SK-N-SH treated with all-trans-retinoic acid at 6 μM for 48 hours (cell line): ENCODE measurements at regions not wholly inside any gene's neighbourhood (a gene's known extent, or its start where the extent isn't known, plus 50 kb on each side); places are given as distances from the start of the nearest gene placed in this dataset.

ENCODE experiments used
- ATAC-seq: fragments of 200-7000 bp; cut with Tn5 transposase; 3 replicates; pipeline ENCODE4 v1.9.1; 2020; ENCODE audit warnings: mild to moderate bottlenecking, moderate library complexity
- ARNTL ChIP-seq: fragments of 450-650 bp; formaldehyde crosslinking; IDR thresholded peaks from 2 replicates; pipeline ENCODE4 v1.5.0; 2020; ENCODE audit warnings: low read depth, mild to moderate bottlenecking, moderate library complexity, borderline replicate concordance
- BACH2 ChIP-seq: fragments of 250-450 bp; sonication (Bioruptor Pico); IDR thresholded peaks from 2 replicates; pipeline ENCODE4 v1.9.0; 2021; ENCODE audit warnings: mild to moderate bottlenecking, borderline replicate concordance
- CSDC2 ChIP-seq: fragments of 250-450 bp; sonication (Bioruptor Pico); IDR thresholded peaks from 2 replicates; pipeline ENCODE4 v1.5.0; 2020; ENCODE audit warnings: mild to moderate bottlenecking, moderate library complexity
- ESRRG ChIP-seq: fragments of 250-450 bp; sonication (Bioruptor Pico); IDR thresholded peaks from 2 replicates; pipeline ENCODE4 v1.6.1; 2021; ENCODE audit warnings: mild to moderate bottlenecking
- GLIS3 ChIP-seq: fragments of 250-450 bp; sonication (Bioruptor Pico); IDR thresholded peaks from 2 replicates; pipeline ENCODE4 v1.5.0; 2020; ENCODE audit warnings: mild to moderate bottlenecking, moderate library complexity
- OSR1 ChIP-seq: fragments of 250-450 bp; sonication (Bioruptor Pico); IDR thresholded peaks from 2 replicates; pipeline ENCODE4 v1.8.0; 2022; ENCODE audit warnings: moderate library complexity, mild to moderate bottlenecking, inconsistent platforms
- PPARA ChIP-seq: fragments of 250-450 bp; sonication (Bioruptor Pico); IDR thresholded peaks from 2 replicates; pipeline ENCODE4 v1.5.0; 2020; ENCODE audit warnings: mild to moderate bottlenecking, borderline replicate concordance
- RARB ChIP-seq: fragments of 250-450 bp; sonication (Bioruptor Pico); IDR thresholded peaks from 2 replicates; pipeline ENCODE4 v1.8.0; 2021; ENCODE audit warnings: mild to moderate bottlenecking, moderate library complexity
- SNAI2 ChIP-seq: fragments of 250-450 bp; sonication (Bioruptor Pico); IDR thresholded peaks from 2 replicates; pipeline ENCODE4 v1.5.0; 2020; ENCODE audit warnings: mild to moderate bottlenecking, moderate library complexity
- TCF4 ChIP-seq: fragments of 250-450 bp; sonication (Bioruptor Pico); IDR thresholded peaks from 2 replicates; pipeline ENCODE4 v1.8.0; 2021; ENCODE audit warnings: mild to moderate bottlenecking, moderate library complexity, borderline replicate concordance
- TOX ChIP-seq: fragments of 250-450 bp; sonication (Bioruptor Pico); IDR thresholded peaks from 2 replicates; pipeline ENCODE4 v1.8.0; 2021; ENCODE audit warnings: mild to moderate bottlenecking, moderate library complexity, borderline replicate concordance
- ZC3H10 ChIP-seq: fragments of 250-450 bp; sonication (Bioruptor Pico); IDR thresholded peaks from 2 replicates; pipeline ENCODE4 v1.5.1; 2021; ENCODE audit warnings: mild to moderate bottlenecking, moderate library complexity
- ZFP3 ChIP-seq: fragments of 250-450 bp; sonication (Bioruptor Pico); IDR thresholded peaks from 2 replicates; pipeline ENCODE4 v1.5.0; 2020; ENCODE audit warnings: mild to moderate bottlenecking, moderate library complexity
- ZFP30 ChIP-seq: fragments of 450-650 bp; formaldehyde crosslinking; IDR thresholded peaks from 2 replicates; pipeline ENCODE4 v1.5.0; 2022; ENCODE audit warnings: mild to moderate bottlenecking, moderate library complexity
- ZNF70 ChIP-seq: fragments of 450-650 bp; formaldehyde crosslinking; IDR thresholded peaks from 2 replicates; pipeline ENCODE4 v1.5.0; 2020; ENCODE audit warnings: mild to moderate bottlenecking, moderate library complexity
- ZNF8 ChIP-seq: fragments of 450-650 bp; formaldehyde crosslinking; IDR thresholded peaks from 2 replicates; pipeline ENCODE4 v1.5.0; 2020; ENCODE audit warnings: mild to moderate bottlenecking, moderate library complexity
- TF ChIP-seq, protein P1 (sequence below): fragments of 250-450 bp; sonication (Bioruptor Pico); IDR thresholded peaks from 2 replicates; pipeline ENCODE4 v1.5.1; 2021; ENCODE audit warnings: mild to moderate bottlenecking, moderate library complexity
- TF ChIP-seq, protein P2 (sequence below): fragments of 250-450 bp; sonication (Bioruptor Pico); IDR thresholded peaks from 2 replicates; pipeline ENCODE4 v1.5.1; 2020; ENCODE audit warnings: low read depth, mild to moderate bottlenecking, moderate library complexity
- TF ChIP-seq, protein P3 (sequence below): fragments of 250-450 bp; sonication (Bioruptor Pico); IDR thresholded peaks from 2 replicates; pipeline ENCODE4 v1.5.0; 2020; ENCODE audit warnings: mild to moderate bottlenecking, moderate library complexity

DNA sequence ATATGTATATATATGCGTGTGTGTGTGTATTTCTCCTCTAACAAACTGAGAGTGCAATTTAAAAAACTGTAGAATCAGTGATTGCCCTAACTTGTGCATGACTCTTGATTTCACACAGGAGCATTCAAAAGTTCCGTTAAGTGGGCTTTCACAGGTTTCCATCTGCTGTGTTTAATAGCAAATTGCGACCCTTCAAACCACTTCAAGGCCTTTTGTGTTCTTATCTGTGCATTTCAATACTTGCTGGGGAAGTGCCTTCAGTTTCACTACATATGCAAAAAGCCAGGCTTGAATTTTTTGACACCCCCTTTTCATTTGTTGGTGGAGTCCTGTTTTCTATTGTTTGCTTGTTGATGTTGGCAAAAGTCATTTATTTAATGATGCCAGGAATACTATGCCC is 158.0 kb downstream of the TM9SF2 start:
- no peak for ATAC-seq
- TF ChIP-seq, protein P1, sequence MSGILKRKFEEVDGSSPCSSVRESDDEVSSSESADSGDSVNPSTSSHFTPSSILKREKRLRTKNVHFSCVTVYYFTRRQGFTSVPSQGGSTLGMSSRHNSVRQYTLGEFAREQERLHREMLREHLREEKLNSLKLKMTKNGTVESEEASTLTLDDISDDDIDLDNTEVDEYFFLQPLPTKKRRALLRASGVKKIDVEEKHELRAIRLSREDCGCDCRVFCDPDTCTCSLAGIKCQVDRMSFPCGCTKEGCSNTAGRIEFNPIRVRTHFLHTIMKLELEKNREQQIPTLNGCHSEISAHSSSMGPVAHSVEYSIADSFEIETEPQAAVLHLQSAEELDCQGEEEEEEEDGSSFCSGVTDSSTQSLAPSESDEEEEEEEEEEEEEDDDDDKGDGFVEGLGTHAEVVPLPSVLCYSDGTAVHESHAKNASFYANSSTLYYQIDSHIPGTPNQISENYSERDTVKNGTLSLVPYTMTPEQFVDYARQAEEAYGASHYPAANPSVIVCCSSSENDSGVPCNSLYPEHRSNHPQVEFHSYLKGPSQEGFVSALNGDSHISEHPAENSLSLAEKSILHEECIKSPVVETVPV: no peak
- TF ChIP-seq BACH2 (CRISPR knock-in tag) (no peak), ZFP30 (CRISPR knock-in tag) (no peak), ARNTL (CRISPR knock-in tag) (no peak), TCF4 (CRISPR knock-in tag) (no peak), TOX (CRISPR knock-in tag) (no peak), ESRRG (CRISPR knock-in tag) (no peak), GLIS3 (CRISPR knock-in tag) (no peak), ZNF8 (CRISPR knock-in tag) (no peak), RARB (no peak), PPARA (CRISPR knock-in tag) (no peak), ZNF70 (no peak), OSR1 (no peak), ZFP3 (no peak)
- TF ChIP-seq, protein P2, sequence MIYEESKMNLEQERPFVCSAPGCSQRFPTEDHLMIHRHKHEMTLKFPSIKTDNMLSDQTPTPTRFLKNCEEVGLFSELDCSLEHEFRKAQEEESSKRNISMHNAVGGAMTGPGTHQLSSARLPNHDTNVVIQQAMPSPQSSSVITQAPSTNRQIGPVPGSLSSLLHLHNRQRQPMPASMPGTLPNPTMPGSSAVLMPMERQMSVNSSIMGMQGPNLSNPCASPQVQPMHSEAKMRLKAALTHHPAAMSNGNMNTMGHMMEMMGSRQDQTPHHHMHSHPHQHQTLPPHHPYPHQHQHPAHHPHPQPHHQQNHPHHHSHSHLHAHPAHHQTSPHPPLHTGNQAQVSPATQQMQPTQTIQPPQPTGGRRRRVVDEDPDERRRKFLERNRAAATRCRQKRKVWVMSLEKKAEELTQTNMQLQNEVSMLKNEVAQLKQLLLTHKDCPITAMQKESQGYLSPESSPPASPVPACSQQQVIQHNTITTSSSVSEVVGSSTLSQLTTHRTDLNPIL (CRISPR knock-in tag): no peak

DNA sequence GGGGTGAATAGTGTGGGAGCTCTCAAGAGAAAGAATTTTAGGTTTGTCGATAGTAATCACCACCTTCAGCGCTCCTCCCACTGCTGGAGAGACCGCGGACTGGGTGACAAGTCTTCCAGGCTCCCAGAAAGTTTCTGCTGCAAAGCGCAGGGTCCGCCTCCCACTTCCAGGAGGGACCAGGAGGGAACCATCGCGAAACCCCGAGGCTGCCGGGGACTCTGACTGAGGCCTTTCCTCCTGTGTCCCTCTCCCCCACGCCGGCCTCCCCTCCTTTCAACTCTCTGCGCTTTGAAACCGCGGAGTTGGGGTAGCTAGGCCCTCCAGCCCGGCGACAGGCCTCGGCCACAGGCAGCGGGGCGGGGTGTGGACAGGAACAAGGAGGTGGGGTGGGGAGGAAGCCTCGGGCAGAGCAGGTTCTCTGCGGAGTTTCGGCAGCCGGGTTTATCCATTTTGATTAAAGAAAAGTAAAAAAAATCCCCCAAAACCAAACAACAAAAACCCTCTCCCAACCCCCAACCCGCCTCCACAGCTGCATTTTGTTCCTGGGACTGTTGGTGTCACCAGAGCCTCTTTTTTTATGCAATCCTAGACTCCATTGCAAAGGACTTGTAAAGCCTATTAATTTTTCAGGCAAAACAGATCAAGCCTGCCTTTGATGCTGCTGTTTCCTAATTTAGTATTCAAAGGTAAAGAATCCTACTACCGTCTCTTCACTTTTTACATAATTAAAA is 157.2 kb downstream of the TM9SF2 start:
- ATAC-seq: peak; percentile 74
- TF ChIP-seq, protein P2 (CRISPR knock-in tag): no peak
- TF ChIP-seq PPARA (CRISPR knock-in tag) (no peak), ZFP3 (no peak), BACH2 (CRISPR knock-in tag) (no peak), OSR1 (no peak), ESRRG (CRISPR knock-in tag) (no peak)

DNA sequence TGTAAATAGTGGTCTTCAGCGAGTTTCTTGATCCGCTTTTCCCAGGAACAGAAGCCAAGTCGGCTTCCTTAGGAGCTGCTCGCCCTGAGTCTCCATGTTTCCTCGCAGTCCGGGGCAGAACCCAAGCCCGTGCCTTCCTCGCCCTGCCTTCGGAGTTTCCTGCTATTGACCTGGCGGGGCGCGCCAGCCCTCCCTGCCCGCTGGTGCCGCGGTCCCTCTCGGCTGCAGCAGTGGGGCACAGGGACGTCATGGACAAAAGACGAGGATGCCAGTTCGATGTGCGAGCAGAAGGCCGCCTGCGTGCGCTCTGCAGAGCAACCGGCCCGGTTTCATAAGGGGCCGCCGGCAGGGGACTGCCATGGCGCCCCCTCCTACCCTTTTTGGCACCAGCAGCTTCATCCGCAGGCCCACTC is 156.6 kb downstream of the TM9SF2 start:
- peak; percentile 35 for ATAC-seq
- no peak for TF ChIP-seq OSR1
- TF ChIP-seq ZC3H10 (CRISPR knock-in tag): no peak
- TF ChIP-seq, protein P3, sequence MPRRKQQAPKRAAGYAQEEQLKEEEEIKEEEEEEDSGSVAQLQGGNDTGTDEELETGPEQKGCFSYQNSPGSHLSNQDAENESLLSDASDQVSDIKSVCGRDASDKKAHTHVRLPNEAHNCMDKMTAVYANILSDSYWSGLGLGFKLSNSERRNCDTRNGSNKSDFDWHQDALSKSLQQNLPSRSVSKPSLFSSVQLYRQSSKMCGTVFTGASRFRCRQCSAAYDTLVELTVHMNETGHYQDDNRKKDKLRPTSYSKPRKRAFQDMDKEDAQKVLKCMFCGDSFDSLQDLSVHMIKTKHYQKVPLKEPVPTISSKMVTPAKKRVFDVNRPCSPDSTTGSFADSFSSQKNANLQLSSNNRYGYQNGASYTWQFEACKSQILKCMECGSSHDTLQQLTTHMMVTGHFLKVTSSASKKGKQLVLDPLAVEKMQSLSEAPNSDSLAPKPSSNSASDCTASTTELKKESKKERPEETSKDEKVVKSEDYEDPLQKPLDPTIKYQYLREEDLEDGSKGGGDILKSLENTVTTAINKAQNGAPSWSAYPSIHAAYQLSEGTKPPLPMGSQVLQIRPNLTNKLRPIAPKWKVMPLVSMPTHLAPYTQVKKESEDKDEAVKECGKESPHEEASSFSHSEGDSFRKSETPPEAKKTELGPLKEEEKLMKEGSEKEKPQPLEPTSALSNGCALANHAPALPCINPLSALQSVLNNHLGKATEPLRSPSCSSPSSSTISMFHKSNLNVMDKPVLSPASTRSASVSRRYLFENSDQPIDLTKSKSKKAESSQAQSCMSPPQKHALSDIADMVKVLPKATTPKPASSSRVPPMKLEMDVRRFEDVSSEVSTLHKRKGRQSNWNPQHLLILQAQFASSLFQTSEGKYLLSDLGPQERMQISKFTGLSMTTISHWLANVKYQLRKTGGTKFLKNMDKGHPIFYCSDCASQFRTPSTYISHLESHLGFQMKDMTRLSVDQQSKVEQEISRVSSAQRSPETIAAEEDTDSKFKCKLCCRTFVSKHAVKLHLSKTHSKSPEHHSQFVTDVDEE (CRISPR knock-in tag): no peak
- no peak for TF ChIP-seq ZNF70
- no peak for TF ChIP-seq BACH2 (CRISPR knock-in tag)
- TF ChIP-seq SNAI2 (CRISPR knock-in tag): no peak
- no peak for TF ChIP-seq ARNTL (CRISPR knock-in tag)
- TF ChIP-seq RARB: no peak
- no peak for TF ChIP-seq GLIS3 (CRISPR knock-in tag)
- TF ChIP-seq PPARA (CRISPR knock-in tag): no peak
- no peak for TF ChIP-seq ZNF8 (CRISPR knock-in tag)
- TF ChIP-seq CSDC2 (CRISPR knock-in tag): no peak
- TF ChIP-seq ZFP3: no peak
- TF ChIP-seq, protein P1: no peak
- TF ChIP-seq, protein P2 (CRISPR knock-in tag): no peak
